GM23338 (cell line): ENCODE measurements at regions not wholly inside any gene's neighbourhood (a gene's known extent, or its start where the extent isn't known, plus 50 kb on each side); places are given as distances from the start of the nearest gene placed in this dataset.

Source experiments
- CTCF ChIP-seq, 2 experiments: fragments of 200-600 bp in 1 of 2; sonication (generic) in 1 of 2; conservative IDR thresholded peaks; 2 replicates each; pipeline versions ENCODE4 v1.5.1 to v1.6.1; 2016 to 2017; ENCODE audit warnings: antibody characterized with exemption in 2 of 2, low read depth in 2 of 2, mild to moderate bottlenecking in 2 of 2, moderate library complexity in 1 of 2
- ETS1 ChIP-seq: IDR thresholded peaks from 2 replicates; pipeline ENCODE4 v1.6.1; 2016; ENCODE audit warnings: antibody characterized with exemption
- EZH2 ChIP-seq: fragments of 200-600 bp; sonication (generic); IDR thresholded peaks from one replicate; pipeline ENCODE4 v1.8.0; 2017; ENCODE audit warnings: antibody characterized with exemption, mild to moderate bottlenecking, low read depth; ENCODE audit not compliant: unreplicated experiment
- EZH2phosphoT487 ChIP-seq: fragments of 200-600 bp; sonication (generic); IDR thresholded peaks from one replicate; pipeline ENCODE4 v1.8.1; 2018; ENCODE audit warnings: antibody characterized with exemption; ENCODE audit not compliant: unreplicated experiment
- JUNB ChIP-seq: IDR thresholded peaks from one replicate; pipeline ENCODE4 v1.6.1; 2016; ENCODE audit warnings: antibody characterized with exemption; ENCODE audit not compliant: unreplicated experiment
- POLR2AphosphoS5 ChIP-seq: IDR thresholded peaks from 2 replicates; pipeline ENCODE4 v1.6.1; 2016; ENCODE audit warnings: antibody characterized with exemption, low read depth
- ZNF114 ChIP-seq: fragments of 250-450 bp; sonication (Bioruptor Pico); IDR thresholded peaks from 2 replicates; pipeline ENCODE4 v1.5.0; 2020; ENCODE audit warnings: mild to moderate bottlenecking, moderate library complexity
- ZNF331 ChIP-seq: fragments of 250-450 bp; sonication (Bioruptor Pico); IDR thresholded peaks from 2 replicates; pipeline ENCODE4 v1.5.0; 2020; ENCODE audit warnings: low read depth, mild to moderate bottlenecking, moderate library complexity

GRCh38 chr10:3651969-3652653 is 132.9 kb downstream of the KLF6 start:
- no peak for TF ChIP-seq CTCF (conservative IDR thresholded peaks at IDR 0.05; ENCODE audit: low read depth in 2 of 2)
- no peak for TF ChIP-seq ETS1
- no peak for TF ChIP-seq JUNB
- no peak for TF ChIP-seq ZNF114 (CRISPR knock-in tag)
- TF ChIP-seq POLR2AphosphoS5 = no peak
- no peak for TF ChIP-seq EZH2phosphoT487
- TF ChIP-seq ZNF331 (CRISPR knock-in tag) = no peak
- TF ChIP-seq EZH2 = no peak
